ENCODE measurements at regions not wholly inside any gene's neighbourhood (a gene's known extent, or its start where the extent isn't known, plus 50 kb on each side); places are given as distances from the start of the nearest gene placed in this dataset.
"Not testable (repeated sequence)": the region's sequence is repeated elsewhere in the genome, so short reads cannot be mapped to it uniquely, and the experiment has no call there.

DNA sequence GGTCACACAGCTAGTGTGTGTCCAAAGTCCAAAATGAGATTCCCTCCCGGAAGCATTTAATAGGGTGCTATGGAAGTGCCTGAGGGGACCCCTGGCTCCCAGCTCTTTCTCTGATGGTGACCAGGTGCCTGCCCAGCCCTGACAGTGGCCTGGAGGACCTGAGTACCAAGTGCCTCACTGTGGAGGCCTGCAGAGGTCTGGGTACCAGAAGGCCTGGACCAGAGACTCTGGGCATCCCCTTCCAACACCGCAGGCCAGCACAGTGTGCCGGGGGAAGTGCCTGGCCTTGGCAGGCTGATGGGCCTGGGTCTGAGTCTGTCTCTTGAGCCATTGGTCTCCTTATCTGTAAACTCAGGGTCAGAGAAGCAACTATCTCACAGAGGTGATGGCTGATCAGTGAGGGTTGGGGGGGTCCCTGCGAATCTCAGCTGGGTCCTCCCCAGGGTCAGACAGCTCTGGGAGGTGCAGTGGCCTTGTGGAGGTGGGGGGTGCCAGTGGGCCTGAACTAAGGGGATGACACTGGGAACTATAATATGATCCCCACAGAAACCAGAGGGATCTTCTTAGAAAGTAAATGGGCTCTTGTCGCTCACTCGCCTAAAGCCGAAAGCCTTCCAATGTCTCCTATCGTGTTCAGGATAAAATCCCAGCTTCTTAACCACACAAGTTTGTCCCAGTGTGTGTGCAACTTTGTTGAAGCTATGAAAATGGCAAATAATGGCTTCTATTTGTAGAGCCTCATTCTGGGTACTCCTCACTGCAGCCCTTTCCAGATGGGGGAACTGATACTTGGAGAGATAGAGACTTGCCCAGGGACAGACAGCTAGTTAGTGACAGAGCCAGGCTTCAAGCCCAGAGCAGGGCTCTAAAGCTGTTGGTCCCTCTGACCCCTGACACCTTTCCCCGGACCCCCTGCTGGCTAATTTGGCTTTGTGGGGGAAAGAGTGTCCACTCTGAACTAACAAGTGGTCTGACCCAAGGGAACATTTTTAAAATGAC, 225.1 kb downstream of the TFCP2L1 start:
- no peak for ATAC-seq

DNA sequence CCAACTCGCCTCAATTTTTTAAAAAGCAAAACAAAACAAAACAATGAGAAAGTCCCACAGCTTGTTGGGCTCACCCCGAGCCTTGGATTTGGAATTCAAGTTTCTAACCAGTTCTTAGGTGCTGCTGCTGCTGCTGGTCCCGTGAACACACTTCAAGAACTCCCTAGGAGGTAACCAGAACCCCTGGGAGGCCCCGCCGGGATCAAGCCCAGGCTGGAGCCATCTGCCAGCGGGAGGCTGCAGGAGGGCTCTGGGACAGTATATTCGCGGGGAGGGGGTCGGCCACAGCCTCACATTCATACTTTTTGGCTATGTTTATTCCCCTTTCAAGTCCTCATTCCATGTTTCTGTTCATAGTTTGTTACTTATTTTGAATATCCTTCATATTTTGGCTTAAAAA, 223.4 kb downstream of the TFCP2L1 start:
- no peak for ATAC-seq

DNA sequence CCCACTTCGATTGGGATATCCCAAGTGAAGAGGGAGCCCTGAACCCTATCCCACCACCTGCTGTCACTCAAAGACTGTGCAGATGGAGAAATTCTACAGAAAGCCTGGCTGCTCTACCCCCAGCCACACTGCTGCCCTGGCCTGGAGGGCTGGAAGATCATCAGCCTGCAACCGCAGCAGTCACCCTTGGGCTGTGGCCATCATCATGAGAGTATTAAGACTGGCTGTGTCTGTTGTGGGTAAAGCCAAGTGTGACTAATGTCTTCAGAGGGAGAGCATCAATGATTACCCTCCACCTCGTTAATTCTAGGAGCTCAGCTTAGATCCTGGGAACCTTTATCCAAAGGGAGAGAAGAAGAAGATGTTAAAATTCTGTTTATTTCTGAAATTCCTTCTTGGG, 221.5 kb downstream of the TFCP2L1 start:
- no peak for ATAC-seq

DNA sequence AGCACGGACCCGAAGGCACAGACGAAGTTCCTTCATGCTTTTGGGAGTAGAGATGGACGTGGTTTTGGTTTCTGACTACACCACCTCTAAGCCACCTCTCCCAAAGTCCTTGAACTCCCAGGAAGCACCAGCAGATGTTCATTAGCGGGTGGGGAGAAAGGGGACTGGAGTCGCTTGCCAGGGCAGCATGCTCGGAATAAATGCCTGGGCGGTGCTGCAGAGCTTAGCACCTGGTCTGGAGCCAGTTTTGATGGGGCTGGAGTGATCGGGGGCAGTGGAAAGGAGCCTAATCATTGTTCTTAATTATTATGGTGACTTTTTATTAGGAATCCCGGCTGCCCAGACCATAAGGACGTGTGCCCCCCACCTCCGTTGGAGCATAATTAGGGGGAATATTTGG, 220.8 kb downstream of the TFCP2L1 start:
- no peak for ATAC-seq

DNA sequence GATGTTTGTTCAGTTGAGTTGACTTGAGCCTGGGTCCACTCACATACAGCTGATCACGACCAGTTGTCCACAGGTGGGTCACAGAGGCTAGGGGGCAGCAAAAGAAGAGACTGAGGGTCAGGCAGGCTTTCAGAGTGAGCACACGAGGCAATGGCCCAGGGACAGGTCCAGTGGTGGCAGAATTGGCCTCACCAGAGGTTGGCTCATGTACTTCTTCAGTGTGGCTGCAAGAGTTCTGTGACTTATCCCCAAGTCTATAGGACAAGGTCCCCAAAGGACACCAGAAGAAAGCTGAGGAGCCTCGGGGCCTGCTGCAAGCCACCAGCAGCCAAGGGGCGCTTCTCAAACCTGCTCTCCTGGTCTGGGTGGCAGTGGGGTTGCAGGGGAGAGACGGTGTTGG, 219.8 kb downstream of the TFCP2L1 start:
- no peak for ATAC-seq

DNA sequence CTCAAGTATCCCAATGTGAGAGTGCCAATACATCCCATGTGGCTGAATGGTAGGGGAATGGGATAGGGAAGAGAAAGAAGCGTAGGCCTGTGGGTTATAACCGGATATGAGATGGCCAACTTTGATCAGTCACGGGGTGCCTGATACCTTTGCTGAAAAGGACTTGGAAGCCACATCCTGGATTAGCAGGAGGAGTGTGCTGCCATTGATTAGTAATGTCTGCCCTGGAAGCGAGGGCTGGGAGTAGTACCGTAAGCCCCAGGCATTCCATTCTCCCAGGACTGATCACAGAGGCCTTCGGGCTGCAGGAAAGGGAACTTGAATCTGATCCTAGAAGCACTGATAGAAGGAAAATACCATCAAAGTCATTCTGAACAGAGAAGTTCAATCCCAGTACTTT, 218.5 kb downstream of the TFCP2L1 start:
- no peak for ATAC-seq

DNA sequence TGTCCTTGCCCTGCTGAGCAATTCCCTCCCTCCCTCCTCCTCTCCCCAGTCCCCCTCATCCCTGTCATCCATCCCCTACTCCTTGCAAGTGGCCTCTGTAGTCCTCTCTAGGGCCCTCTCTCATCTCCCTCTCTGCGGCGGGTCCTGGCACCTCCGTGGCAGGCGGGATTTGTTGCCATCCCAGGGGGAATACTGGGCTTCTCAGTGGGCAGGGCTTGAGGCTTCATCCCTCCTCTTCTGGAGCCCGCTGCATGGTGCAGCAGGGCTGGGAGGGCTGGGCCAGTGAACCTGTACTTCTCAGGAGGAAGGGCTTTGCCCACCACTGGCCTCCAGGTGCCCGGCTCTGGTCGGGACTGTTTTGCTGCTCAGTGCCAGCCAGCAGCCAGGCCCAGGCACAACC, 216.2 kb downstream of the TFCP2L1 start:
- no peak for ATAC-seq

DNA sequence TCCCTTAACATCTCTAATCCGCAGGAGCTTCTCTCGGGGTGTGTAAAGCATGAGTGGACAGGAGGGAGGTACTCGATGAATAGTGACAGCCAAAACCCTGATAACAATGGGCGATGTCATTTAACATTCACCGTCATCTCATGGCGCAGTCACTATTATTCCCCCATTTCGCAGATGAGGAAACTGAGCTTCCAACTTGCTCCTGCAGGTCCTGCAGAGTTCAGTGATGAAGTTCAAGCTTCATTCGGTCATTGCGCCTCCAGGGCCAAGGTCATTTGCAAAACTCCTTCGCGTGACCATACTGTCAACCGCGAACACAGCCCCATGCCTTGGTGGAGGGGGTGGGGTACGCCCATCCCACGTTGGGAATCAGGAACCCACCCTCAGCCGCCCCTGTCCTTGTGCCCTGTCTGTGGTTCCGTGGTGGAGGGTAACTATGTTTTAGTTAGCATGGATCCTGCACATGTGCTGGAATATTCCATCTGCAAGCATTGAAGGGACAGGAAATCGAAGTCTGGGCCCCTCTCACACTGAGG, 215.5 kb downstream of the TFCP2L1 start:
- ATAC-seq = no peak

DNA sequence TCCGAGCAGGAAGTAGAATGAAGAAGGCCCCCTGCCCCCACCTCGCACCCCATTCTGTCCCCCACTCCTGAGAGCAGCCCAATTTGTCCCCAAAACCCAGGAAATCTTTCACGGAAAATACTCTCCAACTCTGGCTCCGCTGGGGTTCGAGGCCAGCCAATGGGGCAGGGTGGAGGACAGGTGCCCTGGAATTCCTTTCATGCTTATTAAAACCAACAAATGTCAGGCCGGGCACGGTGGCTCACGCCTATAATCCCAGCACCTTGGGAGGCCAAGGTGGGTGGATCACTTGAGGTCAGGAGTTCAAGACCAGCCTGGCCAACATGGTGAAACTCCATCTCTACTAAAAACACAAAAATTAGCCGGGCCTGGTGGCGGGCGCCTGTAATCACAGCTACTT, 214.9 kb downstream of the TFCP2L1 start:
- not testable (repeated sequence) for ATAC-seq

DNA sequence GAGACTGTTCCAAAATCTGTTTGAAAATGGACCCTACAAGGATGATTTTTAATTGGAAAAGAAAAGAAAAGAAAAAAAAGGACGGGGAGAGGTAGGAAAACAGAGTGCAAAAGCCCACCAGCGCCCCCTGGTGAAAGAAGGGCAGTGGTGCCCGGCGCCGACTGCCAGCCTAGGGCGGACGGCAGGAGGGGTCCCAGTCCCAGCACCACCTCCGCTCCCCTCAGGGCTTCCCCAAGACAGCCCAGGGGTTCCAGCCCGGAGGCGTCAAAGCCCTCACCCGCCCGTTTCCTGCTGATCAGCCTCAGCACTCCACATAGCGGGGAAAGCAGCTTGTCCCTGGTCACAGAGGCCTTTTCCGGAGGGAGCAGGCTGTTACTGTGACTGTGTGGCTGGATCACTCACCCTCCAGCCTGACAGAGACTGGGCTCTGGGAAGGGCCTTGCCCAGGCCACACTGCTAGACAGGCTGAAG, 213.9 kb downstream of the TFCP2L1 start:
- ATAC-seq = no peak

DNA sequence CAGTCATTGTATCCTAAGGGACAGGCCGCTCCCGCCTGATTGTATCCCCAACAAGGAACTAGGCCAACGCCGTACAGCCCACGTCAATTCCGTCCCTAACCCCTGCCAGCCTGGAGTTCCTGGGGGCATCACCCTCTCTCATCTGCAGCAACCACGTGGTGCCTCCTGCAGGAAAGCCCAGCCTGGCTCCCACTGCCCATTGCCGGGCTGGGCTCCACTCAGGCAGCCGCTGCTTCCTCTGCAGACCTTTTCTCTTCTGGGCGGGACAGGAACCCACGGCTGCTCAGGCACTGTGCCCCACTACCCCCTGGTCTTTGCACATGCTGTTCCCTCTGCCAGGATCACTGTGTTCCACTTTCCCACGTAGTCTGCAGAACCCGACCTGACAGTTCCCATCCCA, 212.2 kb downstream of the TFCP2L1 start:
- no peak for ATAC-seq

DNA sequence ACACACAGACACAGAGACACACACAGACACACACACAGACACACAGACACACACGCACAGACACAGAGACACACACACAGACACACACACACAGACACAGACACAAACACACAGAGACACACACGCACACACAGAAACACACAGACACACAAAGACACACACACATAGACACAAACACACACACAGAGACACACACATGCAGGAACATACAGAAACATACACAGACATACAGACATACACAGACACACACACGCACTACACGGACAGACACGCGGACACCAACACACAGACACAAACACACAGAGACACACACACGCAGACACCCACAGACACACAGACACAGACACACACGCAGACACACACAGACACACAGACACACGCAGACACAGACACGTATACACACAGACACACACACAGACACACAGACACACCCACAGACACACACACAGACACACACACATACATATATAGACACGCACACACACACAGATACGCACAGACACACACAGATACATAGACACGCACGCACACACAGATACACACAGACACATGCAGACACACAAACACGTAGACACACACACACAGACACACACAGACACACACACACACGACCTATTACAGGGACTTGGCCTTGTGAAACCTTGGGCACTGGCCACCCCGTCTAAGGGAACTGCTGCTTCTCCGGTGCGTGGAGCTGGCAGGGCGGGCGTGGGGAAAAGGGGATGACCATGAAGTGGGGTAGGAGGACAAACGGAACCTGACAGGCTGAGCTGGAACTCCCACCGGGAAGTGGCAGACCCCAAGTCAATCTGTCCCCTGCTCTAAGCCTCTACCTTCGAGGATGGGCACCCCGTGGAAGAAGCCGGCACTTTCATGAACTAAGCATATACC, 211.4 kb downstream of the TFCP2L1 start:
- no peak for ATAC-seq

DNA sequence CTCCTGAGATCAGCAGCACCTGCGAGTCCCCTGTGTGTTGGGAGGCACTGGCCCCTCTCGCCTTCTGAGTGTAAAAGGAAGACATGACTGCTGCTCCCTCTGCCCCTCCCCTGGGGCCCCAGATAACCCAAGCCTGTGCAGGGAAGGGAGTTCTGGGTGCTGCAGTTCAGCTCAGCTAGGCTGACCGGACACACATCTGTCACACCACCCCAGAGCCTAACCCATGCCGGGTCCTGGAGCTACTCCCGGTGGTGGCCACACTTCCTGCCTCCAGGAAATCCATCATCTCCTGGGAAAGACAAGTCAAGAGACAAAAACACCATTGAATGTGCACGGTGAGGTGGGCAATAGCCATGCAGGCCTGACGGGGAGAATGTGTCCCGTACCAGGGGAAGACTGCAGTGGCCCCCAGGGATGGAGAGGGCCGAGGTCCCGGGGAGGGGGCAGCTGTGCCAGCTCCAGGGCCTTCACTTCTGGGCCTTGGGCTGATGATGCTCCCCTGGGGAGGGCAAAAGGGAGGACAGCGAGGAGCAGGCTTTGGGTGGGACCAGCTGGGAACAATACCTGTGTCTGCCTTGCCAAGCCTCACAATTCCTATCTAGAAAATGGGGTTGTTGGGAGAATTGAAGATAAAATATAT, 210.6 kb downstream of the TFCP2L1 start:
- ATAC-seq = no peak

DNA sequence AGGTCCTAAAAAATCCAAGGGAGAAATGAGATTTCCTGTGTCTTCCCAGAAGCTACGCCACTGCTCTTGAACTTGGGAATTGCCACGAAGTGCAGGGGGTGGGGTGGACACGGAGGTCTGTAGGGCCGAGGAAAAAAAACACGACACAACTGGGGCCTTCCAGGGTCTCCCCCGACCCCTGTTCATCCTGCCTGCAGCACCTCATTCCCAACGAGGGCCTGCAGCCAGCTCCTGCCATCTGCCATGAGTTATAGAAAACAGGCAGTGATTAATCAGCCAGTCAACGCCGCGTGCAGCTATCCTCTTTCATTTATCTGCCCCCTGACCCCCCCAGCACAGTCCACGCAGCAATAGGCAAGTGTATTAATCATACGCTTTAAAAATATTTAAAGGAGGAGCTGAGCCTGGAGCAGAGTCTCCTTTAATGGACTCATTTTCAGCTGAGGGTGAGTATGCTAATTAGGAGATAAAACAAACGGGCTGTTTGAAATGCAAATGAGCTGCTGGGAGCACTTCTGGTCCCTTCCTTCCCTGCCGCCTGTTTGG, 209.9 kb downstream of the TFCP2L1 start:
- peak; percentile 46 to 50 for ATAC-seq

DNA sequence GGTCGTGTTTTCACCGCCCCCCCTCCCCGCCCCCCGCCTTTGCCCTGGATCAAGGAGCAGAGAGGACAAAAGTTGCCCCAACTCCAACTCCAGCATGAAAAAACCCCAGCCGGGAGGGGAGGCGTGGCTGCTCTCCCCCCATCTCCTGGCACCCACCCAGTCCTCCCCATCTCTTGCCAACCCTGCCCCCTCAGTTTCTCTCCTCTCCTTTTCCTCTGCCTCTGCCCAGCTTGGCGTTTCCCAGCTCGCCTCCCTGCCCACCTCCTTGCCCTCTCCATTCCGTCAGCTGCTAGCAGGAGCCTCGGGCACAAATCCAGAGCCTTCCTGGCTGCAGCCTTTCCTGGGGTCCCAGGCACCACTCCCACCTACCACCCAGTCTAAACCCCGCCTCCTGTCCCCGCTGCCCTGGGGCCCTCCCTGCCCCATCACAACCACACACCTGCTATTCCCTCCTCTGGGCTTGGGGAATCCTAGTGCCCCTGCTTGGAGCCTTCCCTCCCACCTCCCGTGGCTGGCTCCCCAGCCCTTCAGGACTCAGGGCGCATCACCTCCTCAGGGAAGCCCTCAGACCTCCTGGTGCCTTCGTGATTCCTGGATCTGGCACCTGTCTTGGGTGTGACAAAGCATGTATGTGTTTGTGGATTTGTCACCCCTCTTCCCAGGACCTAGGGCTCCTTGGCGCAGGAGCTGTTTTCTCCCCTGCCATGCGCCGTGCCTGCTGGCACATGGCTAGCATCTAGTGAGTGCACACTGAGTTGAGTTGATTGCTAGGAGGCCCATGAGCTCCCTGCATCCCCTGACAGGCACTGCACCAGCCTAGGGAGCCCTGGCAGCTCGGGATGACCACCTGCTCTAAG, 209.1 kb downstream of the TFCP2L1 start:
- no peak for ATAC-seq

DNA sequence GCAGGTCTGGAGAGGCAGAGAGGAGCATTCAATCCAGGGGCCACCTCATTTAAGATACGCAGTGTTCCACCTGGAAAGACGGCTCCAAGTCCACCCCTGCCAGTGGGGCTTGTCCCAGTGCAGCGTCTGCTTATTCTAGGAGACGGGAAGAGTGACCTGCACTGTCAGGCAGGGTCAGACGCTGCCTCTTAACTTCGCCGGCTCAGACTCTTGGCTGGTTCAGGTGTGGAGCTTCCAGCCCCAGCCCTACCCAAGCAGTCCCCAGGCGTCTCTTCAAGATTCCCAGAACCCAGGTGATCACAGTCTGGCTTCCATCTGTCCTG, 208.5 kb downstream of the TFCP2L1 start:
- no peak for ATAC-seq

DNA sequence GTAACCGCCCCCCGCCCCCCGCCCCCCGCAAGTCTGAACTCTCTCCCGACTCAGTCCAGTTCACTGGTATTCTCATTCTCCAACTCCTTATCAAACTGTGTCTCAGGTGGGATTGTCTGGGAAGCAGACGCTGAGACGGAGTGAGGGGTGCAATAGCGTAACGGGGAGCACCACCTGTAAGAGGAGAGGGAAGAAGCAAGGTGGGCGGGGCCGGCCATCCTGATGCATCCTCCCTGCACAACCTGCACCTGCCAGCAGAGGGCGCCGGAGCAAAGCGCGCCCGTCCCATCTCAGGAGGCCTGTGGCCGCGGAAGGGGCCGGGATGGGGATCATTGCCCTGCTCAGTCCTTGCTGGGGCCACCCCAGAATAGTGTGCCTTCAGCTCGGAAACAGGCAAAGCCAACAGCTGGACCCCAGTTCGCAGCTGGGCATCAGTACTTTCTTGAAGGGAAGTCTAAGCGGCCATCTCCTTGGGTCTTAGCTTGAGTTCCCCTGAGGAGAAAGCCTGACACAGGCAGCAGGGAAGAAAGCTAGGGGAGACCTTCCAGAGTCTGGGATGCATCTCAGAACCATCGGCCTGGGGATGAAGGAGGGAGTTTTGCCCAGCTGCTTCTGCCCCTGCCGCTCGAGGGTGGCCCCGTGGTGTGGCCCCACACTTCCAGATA, 208.0 kb downstream of the TFCP2L1 start:
- ATAC-seq = no peak

DNA sequence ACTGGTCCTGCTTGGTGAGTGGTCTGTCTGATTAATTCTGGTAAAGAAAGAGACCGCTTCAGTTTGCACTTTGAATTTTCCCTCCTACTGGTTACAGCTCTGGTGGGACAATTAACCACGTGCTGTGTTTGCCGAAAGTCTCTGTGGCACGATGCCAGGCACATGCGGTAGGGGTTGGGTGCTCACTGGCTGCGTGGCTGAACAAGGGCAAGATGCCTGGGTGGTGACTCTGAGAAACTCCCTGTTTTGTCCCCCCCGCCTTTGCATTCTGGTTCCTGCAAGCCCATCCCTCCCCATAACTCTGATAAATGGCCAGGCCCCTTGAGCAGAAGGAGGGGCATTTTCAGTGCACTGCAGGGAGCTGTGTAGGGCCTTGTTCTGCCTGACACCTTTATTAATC, 206.1 kb downstream of the TFCP2L1 start:
- no peak for ATAC-seq

DNA sequence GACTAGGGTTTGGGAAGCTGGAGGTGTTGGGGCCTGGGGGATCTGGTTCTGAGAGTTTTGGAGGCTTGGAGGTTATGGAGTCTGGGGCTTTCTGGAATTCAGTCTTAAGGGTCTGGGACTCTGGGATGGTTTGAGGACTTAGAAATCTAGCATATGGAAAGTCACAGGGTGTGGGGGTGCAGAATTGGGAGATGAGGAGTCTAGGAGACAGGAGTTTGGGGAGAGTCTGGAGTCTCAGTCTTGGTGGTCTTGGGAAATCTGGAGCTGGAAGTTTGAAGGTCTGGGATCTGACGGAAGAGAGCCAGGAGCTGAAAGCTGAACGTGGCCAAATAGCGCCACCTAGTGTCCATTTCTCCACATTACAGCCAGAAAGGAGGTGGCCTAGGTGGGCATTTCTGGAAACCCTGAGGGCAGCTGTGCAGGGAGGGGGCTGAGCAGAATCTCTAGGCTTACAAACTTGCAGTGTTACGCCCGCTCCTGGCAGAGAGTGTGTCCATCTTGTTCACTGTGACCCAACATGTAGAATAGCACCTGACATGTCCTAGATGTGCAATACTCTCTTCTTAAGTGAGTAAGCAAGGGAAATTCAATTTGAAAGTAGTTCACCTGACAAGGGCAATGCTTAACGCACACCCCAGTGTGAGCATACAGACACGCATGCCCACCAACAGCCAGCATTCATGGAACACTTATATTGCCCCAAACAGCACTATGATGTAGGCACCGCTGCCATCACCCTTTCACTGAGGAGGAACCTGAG, 204.8 kb downstream of the TFCP2L1 start:
- ATAC-seq = no peak

DNA sequence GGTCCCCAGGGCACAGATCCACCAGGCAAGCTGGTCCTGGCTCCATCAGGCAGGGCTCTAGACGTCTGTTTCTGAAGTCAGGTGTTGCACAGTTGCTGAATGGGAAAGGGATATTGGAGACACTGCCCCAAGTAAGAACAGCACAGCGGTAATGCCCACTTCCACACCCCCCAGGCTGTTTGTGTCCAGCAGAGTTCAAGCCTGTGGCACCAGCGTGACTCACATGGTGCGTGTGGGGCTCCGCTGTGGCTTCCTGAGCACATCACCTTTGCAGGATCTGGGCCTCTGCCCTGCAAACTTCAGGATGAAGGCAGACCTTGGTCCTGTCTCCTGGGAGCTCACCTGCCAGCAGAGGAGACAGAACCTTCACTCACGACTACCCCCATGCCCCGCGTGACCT, 203.3 kb downstream of the TFCP2L1 start:
- ATAC-seq = no peak
